Gastrocnemius medialis (tissue), 4 donors: ENCODE measurements at regions not wholly inside any gene's neighbourhood (a gene's known extent, or its start where the extent isn't known, plus 50 kb on each side); places are given as distances from the start of the nearest gene placed in this dataset.

Source experiments
- ATAC-seq, 2 donors: fragments of 150-250 bp; one replicate each; pipeline ENCODE4 v1.9.1; 2016
- DNase-seq, 2 donors: peaks; one replicate each; pipeline ENCODE4 v3.0.0-alpha.2; 2019
- H3K27ac ChIP-seq, 4 donors: fragments of 200-600 bp; sonication (generic); 1 replicate in 1 of 4; 2 replicates in 3 of 4; pipeline ENCODE4 v1.5.1; 2016 to 2018; ENCODE audit warnings: mild to moderate bottlenecking in 2 of 4, moderate library complexity in 1 of 4
- H3K27me3 ChIP-seq, 3 donors: fragments of 200-600 bp; sonication (generic) in 2 of 3; 1 replicate in 1 of 3; 2 replicates in 2 of 3; pipeline versions ENCODE4 v1.5.1 to v1.6.0; 2016 to 2019; ENCODE audit warnings: mild to moderate bottlenecking in 1 of 3, moderate library complexity in 1 of 3
- H3K36me3 ChIP-seq, 2 donors: fragments of 200-600 bp; sonication (generic) in 1 of 2; one replicate each; pipeline ENCODE4 v1.5.1; 2017 to 2018
- H3K4me1 ChIP-seq, 2 donors: fragments of 200-600 bp; sonication (generic) in 1 of 2; one replicate each; pipeline ENCODE4 v1.5.1; 2016 to 2017; ENCODE audit warnings: mild to moderate bottlenecking in 2 of 2
- H3K4me3 ChIP-seq, 4 donors: fragments of 200-600 bp; sonication (generic) in 3 of 4; 1 replicate in 1 of 4; 2 replicates in 3 of 4; pipeline ENCODE4 v1.5.1; 2016 to 2019; ENCODE audit warnings: mild to moderate bottlenecking in 2 of 4
- H3K9me3 ChIP-seq, 3 donors: fragments of 200-600 bp; sonication (generic) in 2 of 3; 1 replicate in 1 of 3; 2 replicates in 2 of 3; pipeline ENCODE4 v1.5.1; 2016 to 2019
- POLR2A ChIP-seq, 2 donors: fragments of 450-650 bp; IDR thresholded peaks; one replicate each; pipeline ENCODE4 v1.6.1; 2017; ENCODE audit warnings: antibody characterized with exemption in 2 of 2, mild to moderate bottlenecking in 2 of 2, moderate library complexity in 2 of 2
- in situ Hi-C, 4 donors: fragments of 200-750 bp; cut with MboI; loops; one replicate each; pipeline versions ENCODE4 v1.15.0 to v1.8.0; 2017; ENCODE audit warnings: low sequenced_read_pairs in 4 of 4
- intact Hi-C: fragments of 100-400 bp; cut with DNase I; formaldehyde crosslinking; loops from one replicate; pipeline ENCODE4 v1.15.1; 2023; ENCODE audit warnings: low total_unique reads
- TF ChIP-seq, protein P1 (sequence below), 5 experiments: fragments of 450-650 bp in 3 of 5; fragments of 200-600 bp in 2 of 5; sonication (generic) in 2 of 5; IDR thresholded peaks in 4 of 5; conservative IDR thresholded peaks in 1 of 5; 1 replicate in 4 of 5; 2 replicates in 1 of 5; pipeline ENCODE4 v1.5.1; 2016 to 2019; ENCODE audit warnings: antibody characterized with exemption in 5 of 5, mild to moderate bottlenecking in 3 of 5, moderate library complexity in 3 of 5

DNA sequence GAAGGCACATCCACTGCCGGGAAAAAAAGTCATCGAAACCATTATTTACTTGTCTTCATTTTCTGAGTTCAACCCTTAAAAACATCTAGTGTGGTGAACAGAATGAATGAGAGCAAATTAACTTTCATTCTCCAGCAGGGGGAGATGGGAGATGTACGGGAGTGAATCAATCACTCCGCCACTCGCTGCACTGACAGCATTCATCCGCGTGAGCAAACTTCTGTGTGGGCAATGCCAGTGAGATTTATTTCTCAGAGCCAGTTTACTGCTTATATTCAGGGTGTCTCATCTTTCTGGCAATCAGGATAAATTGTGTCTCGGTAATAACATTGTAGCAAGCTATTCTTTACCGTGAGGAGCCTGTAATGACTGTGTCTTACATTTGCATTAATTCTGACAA lies 463.6 kb upstream of the MIS18BP1 start:
- Histone ChIP-seq H3K27ac (no peak overlapping the region), H3K4me3 (no peak overlapping the region), H3K36me3 (no peaks in the 10 kb centered on the region), H3K4me1 (no peaks in the 10 kb centered on the region), H3K9me3 (no peaks in the 10 kb centered on the region), H3K27me3 (no peaks in the 10 kb centered on the region)
- TF ChIP-seq, protein P1, sequence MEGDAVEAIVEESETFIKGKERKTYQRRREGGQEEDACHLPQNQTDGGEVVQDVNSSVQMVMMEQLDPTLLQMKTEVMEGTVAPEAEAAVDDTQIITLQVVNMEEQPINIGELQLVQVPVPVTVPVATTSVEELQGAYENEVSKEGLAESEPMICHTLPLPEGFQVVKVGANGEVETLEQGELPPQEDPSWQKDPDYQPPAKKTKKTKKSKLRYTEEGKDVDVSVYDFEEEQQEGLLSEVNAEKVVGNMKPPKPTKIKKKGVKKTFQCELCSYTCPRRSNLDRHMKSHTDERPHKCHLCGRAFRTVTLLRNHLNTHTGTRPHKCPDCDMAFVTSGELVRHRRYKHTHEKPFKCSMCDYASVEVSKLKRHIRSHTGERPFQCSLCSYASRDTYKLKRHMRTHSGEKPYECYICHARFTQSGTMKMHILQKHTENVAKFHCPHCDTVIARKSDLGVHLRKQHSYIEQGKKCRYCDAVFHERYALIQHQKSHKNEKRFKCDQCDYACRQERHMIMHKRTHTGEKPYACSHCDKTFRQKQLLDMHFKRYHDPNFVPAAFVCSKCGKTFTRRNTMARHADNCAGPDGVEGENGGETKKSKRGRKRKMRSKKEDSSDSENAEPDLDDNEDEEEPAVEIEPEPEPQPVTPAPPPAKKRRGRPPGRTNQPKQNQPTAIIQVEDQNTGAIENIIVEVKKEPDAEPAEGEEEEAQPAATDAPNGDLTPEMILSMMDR (IDR thresholded peaks at IDR 0.05 in 4 of 5, conservative IDR thresholded peaks at IDR 0.05 in 1 of 5): no peak
- no peak for TF ChIP-seq POLR2A (IDR thresholded peaks at IDR 0.05)
- no peak for DNase-seq
- intact Hi-C loops: no loop called here
- in situ Hi-C loops: no loop called here
- ATAC-seq: no peak

GRCh38 chr14:45715946-45716345 lies 462.9 kb upstream of the MIS18BP1 start:
- in situ Hi-C loops: no loop called here
- no peak overlapping the region for H3K27ac ChIP-seq
- ATAC-seq: no peak

GRCh38 chr14:45709541-45709940 lies 456.5 kb upstream of the MIS18BP1 start:
- Histone ChIP-seq H3K27ac (no peak overlapping the region), H3K36me3 (no peaks in the 10 kb centered on the region), H3K27me3 (no peaks in the 10 kb centered on the region), H3K4me3 (no peak overlapping the region), H3K4me1 (no peaks in the 10 kb centered on the region), H3K9me3 (no peaks in the 10 kb centered on the region)
- in situ Hi-C loops (no loop called here), intact Hi-C loops (no loop called here)
- TF ChIP-seq, protein P1 (IDR thresholded peaks at IDR 0.05 in 4 of 5, conservative IDR thresholded peaks at IDR 0.05 in 1 of 5): no peak
- TF ChIP-seq POLR2A (IDR thresholded peaks at IDR 0.05): no peak
- DNase-seq (no peak), ATAC-seq (no peak)

More at GRCh38 chr14:45715946-45716345, 462.9 kb upstream of the MIS18BP1 start:
- intact Hi-C loops: no loop called here
- no peak overlapping the region for H3K4me3 ChIP-seq
- no peaks in the 10 kb centered on the region for H3K9me3 ChIP-seq
- H3K36me3 ChIP-seq: no peaks in the 10 kb centered on the region
- no peak for DNase-seq
- no peak for TF ChIP-seq POLR2A (IDR thresholded peaks at IDR 0.05)
- TF ChIP-seq, protein P1 (IDR thresholded peaks at IDR 0.05 in 4 of 5, conservative IDR thresholded peaks at IDR 0.05 in 1 of 5): no peak
- H3K27me3 ChIP-seq: no peaks in the 10 kb centered on the region
- H3K4me1 ChIP-seq: no peaks in the 10 kb centered on the region

DNA sequence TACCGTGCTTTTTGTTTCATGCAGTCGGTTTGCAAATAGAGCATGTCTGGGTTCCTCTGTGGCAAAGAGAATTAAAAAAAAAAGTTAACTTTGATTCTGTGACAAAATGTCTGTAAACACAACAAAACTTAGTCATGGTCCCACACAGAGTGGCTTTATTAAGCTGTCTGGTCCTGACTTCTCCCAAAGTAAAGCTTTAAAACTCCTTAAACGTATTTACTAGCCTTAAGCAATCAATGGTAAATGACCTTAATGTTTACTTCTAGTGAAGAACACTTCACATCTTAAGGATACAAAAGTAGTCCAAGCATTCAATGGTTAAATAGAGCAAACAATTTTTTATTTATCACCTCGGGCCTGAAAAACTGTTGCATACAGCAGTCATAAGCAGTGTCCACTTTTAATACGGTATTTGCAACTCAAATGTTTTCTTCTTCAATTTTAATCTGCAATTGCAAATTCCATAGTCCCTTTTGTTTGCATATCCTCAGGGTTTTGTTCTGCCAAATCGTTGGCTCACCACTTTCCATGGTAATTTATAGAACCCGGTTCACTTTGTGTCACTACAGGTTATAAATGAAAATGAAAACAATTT lies 453.0 kb upstream of the MIS18BP1 start:
- DNase-seq: no peak
- H3K4me3 ChIP-seq: no peak overlapping the region
- H3K27me3 ChIP-seq: no peaks in the 10 kb centered on the region
- H3K36me3 ChIP-seq: no peaks in the 10 kb centered on the region
- no peak for TF ChIP-seq POLR2A (IDR thresholded peaks at IDR 0.05)
- TF ChIP-seq, protein P1 (IDR thresholded peaks at IDR 0.05 in 4 of 5, conservative IDR thresholded peaks at IDR 0.05 in 1 of 5): no peak
- in situ Hi-C loops: no loop called here
- intact Hi-C loops: no loop called here
- H3K27ac ChIP-seq: no peak overlapping the region
- H3K4me1 ChIP-seq: no peaks in the 10 kb centered on the region
- no peaks in the 10 kb centered on the region for H3K9me3 ChIP-seq
- no peak for ATAC-seq

DNA sequence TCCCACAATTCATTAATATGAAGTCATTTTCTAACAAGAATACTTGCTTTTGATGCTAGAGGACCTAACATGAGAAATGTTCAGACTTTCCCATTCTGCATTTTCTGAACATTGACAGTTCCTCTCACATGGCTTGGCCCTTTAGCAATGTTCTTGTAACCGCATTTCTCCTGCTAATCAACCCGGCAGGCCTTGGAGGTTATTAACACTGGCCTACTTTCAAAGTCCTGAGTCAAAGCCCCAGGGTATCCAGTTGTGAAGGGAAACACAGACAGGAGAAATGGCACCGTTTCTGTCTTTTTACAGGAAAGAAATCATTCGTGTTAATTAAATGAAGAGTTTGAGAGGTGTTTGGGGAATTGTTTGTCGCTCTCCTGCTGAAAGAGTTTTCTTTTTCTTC lies 446.5 kb upstream of the MIS18BP1 start:
- no peak for TF ChIP-seq POLR2A (IDR thresholded peaks at IDR 0.05)
- TF ChIP-seq, protein P1 (IDR thresholded peaks at IDR 0.05 in 4 of 5, conservative IDR thresholded peaks at IDR 0.05 in 1 of 5): no peak
- intact Hi-C loops: no loop called here
- no peaks in the 10 kb centered on the region for H3K27me3 ChIP-seq
- in situ Hi-C loops: no loop called here
- no peak overlapping the region for H3K27ac ChIP-seq
- H3K4me3 ChIP-seq: no peak overlapping the region
- H3K36me3 ChIP-seq: no peaks in the 10 kb centered on the region
- ATAC-seq (no peak), DNase-seq (no peak)
- H3K4me1 ChIP-seq: no peaks in the 10 kb centered on the region
- H3K9me3 ChIP-seq: no peaks in the 10 kb centered on the region
